ENCODE measurements at regions not wholly inside any gene's neighbourhood (a gene's known extent, or its start where the extent isn't known, plus 50 kb on each side); places are given as distances from the start of the nearest gene placed in this dataset.
"Not testable (repeated sequence)": the region's sequence is repeated elsewhere in the genome, so short reads cannot be mapped to it uniquely, and the experiment has no call there.

- Mint-ChIP-seq H3K27me3 (ENCODE audit: low read depth) (no peaks in the 10 kb centered on the region), H3K27ac (no peak overlapping the region), H3K9me3 (no peaks in the 10 kb centered on the region), H3K36me3 (ENCODE audit: low read depth) (no peaks in the 10 kb centered on the region), H3K4me3 (no peak overlapping the region), H3K4me1 (no peaks in the 10 kb centered on the region)
- TF ChIP-seq CTCF (IDR thresholded peaks at IDR 0.05; ENCODE audit: unreplicated experiment in 3 of 3), result peak in 1 of 3 experiments; percentile 18
These were observed 371.9 kb downstream of the ZWINT start for GRCh38 chr10:55989188-55989587.

DNA sequence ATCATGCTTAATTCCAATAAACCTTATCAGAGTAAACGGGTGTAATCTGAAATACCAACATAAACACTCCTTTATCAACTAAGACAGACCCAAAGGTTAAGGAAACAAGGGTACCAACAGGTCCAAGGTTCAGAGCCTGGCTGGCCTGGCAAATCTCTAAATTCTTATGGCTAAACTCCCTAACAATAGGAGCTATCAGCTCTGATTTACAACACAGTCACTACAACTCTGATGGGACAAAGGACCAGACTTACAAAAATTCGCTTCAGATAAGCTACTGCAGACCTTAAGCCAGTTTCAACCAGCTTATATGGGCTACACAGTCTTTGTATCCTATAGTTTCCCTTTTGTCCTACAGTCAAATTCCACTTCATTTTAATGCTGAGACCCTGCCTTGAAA lies 381.9 kb downstream of the ZWINT start:
- Mint-ChIP-seq H3K27ac (no peak overlapping the region), H3K36me3 (ENCODE audit: low read depth) (no peaks in the 10 kb centered on the region), H3K4me3 (no peak overlapping the region), H3K4me1 (no peaks in the 10 kb centered on the region), H3K9me3 (no peaks in the 10 kb centered on the region), H3K27me3 (ENCODE audit: low read depth) (no peaks in the 10 kb centered on the region)
- TF ChIP-seq CTCF (IDR thresholded peaks at IDR 0.05; ENCODE audit: unreplicated experiment in 3 of 3), result no peak

DNA sequence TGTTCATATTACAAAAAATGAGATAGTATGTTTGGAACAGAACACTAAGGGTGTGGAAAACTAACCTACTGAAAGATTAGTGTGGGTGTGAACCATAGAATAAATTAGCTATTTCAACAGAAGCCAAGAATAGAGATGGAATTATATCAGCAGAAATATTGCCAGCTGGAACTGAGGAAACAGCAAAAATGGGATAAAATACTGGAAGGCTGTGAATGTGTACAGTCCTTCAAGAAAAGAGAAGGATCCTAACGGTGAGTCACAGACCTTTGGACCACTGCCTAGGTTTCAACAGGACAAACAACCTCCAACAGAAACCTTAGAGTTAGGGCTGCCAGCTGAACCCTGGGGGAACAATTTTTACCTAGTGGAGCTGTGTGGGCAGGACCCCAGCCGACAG lies 395.0 kb downstream of the ZWINT start:
- H3K27me3 Mint-ChIP-seq (ENCODE audit: low read depth), result no peaks in the 10 kb centered on the region
- H3K27ac Mint-ChIP-seq, result peak overlapping the region in 1 of 3 experiments; percentile 18
- no peak for TF ChIP-seq CTCF (IDR thresholded peaks at IDR 0.05; ENCODE audit: unreplicated experiment in 3 of 3)
- H3K36me3 Mint-ChIP-seq (ENCODE audit: low read depth), result no peaks in the 10 kb centered on the region
- no peak overlapping the region for H3K4me3 Mint-ChIP-seq
- no peaks in the 10 kb centered on the region for H3K4me1 Mint-ChIP-seq
- no peaks in the 10 kb centered on the region for H3K9me3 Mint-ChIP-seq

GRCh38 chr10:55943403-55943802 lies 417.7 kb downstream of the ZWINT start:
- Mint-ChIP-seq H3K27ac (no peak overlapping the region), H3K4me1 (no peaks in the 10 kb centered on the region), H3K36me3 (ENCODE audit: low read depth) (no peaks in the 10 kb centered on the region), H3K9me3 (no peaks in the 10 kb centered on the region), H3K4me3 (no peak overlapping the region), H3K27me3 (ENCODE audit: low read depth) (no peaks in the 10 kb centered on the region)
- TF ChIP-seq CTCF (IDR thresholded peaks at IDR 0.05; ENCODE audit: unreplicated experiment in 3 of 3), result no peak

GRCh38 chr10:55929291-55929690 lies 431.8 kb downstream of the ZWINT start:
- Mint-ChIP-seq H3K9me3 (no peaks in the 10 kb centered on the region), H3K4me3 (no peak overlapping the region)

DNA sequence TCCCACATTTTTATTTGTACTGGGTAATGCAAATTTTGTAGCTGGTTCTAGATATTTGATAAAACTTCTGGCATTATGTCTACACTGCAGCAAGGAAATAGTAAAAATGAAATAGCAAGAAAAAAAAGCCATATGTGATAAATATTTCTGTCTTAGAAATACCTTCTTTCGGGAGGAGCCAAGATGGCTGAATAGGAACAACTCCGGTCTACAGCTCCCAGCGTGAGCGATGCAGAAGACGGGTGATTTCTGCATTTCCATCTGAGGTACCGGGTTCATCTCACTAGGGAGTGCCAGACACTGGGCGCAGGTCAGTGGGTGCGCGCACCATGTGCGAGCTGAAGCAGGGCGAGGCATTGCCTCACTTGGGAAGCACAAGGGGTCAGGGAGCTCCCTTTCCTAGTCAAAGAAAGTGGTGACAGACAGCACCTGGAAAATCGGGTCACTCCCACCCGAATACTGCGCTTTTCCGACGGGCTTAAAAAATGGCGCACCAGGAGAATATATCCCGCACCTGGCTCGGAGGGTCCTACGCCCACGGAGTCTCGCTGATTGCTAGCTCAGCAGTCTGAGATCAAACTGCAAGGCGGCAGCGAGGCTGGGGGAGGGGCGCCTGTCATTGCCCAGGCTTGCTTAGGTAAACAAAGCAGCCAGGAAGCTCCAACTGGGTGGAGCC lies 461.4 kb downstream of the ZWINT start:
- H3K4me3 Mint-ChIP-seq, result peak overlapping the region; percentile 90 to 94 (median 91)
- H3K27ac Mint-ChIP-seq, result peak overlapping the region; percentile 90 to 98 (median 98)
- H3K9me3 Mint-ChIP-seq, result peaks cover 18% of the 10 kb centered on the region
- not testable (repeated sequence) for H3K4me1 Mint-ChIP-seq; H3K36me3 Mint-ChIP-seq (ENCODE audit: low read depth); H3K27me3 Mint-ChIP-seq (ENCODE audit: low read depth)

More at GRCh38 chr10:55929291-55929690, 431.8 kb downstream of the ZWINT start:
- no peak for TF ChIP-seq CTCF (IDR thresholded peaks at IDR 0.05; ENCODE audit: unreplicated experiment in 3 of 3)
- H3K27ac Mint-ChIP-seq, result no peak overlapping the region
- H3K36me3 Mint-ChIP-seq (ENCODE audit: low read depth), result no peaks in the 10 kb centered on the region
- H3K27me3 Mint-ChIP-seq (ENCODE audit: low read depth), result no peaks in the 10 kb centered on the region
- no peaks in the 10 kb centered on the region for H3K4me1 Mint-ChIP-seq

Data from nephron (organoid).